Gastrocnemius medialis (tissue), 4 donors: ENCODE measurements at regions not wholly inside any gene's neighbourhood (a gene's known extent, or its start where the extent isn't known, plus 50 kb on each side); places are given as distances from the start of the nearest gene placed in this dataset.

ENCODE experiments used
- ATAC-seq, 2 donors: fragments of 150-250 bp; one replicate each; pipeline ENCODE4 v1.9.1; 2016
- DNase-seq, 2 donors: peaks; one replicate each; pipeline ENCODE4 v3.0.0-alpha.2; 2019
- H3K27ac ChIP-seq, 4 donors: fragments of 200-600 bp; sonication (generic); 1 replicate in 1 of 4; 2 replicates in 3 of 4; pipeline ENCODE4 v1.5.1; 2016 to 2018; ENCODE audit warnings: mild to moderate bottlenecking in 2 of 4, moderate library complexity in 1 of 4
- H3K27me3 ChIP-seq, 3 donors: fragments of 200-600 bp; sonication (generic) in 2 of 3; 1 replicate in 1 of 3; 2 replicates in 2 of 3; pipeline versions ENCODE4 v1.5.1 to v1.6.0; 2016 to 2019; ENCODE audit warnings: mild to moderate bottlenecking in 1 of 3, moderate library complexity in 1 of 3
- H3K36me3 ChIP-seq, 2 donors: fragments of 200-600 bp; sonication (generic) in 1 of 2; one replicate each; pipeline ENCODE4 v1.5.1; 2017 to 2018
- H3K4me1 ChIP-seq, 2 donors: fragments of 200-600 bp; sonication (generic) in 1 of 2; one replicate each; pipeline ENCODE4 v1.5.1; 2016 to 2017; ENCODE audit warnings: mild to moderate bottlenecking in 2 of 2
- H3K4me3 ChIP-seq, 4 donors: fragments of 200-600 bp; sonication (generic) in 3 of 4; 1 replicate in 1 of 4; 2 replicates in 3 of 4; pipeline ENCODE4 v1.5.1; 2016 to 2019; ENCODE audit warnings: mild to moderate bottlenecking in 2 of 4
- H3K9me3 ChIP-seq, 3 donors: fragments of 200-600 bp; sonication (generic) in 2 of 3; 1 replicate in 1 of 3; 2 replicates in 2 of 3; pipeline ENCODE4 v1.5.1; 2016 to 2019
- CTCF ChIP-seq, 5 experiments: fragments of 450-650 bp in 3 of 5; fragments of 200-600 bp in 2 of 5; sonication (generic) in 2 of 5; IDR thresholded peaks in 4 of 5; conservative IDR thresholded peaks in 1 of 5; 1 replicate in 4 of 5; 2 replicates in 1 of 5; pipeline ENCODE4 v1.5.1; 2016 to 2019; ENCODE audit warnings: antibody characterized with exemption in 5 of 5, mild to moderate bottlenecking in 3 of 5, moderate library complexity in 3 of 5
- POLR2A ChIP-seq, 2 donors: fragments of 450-650 bp; IDR thresholded peaks; one replicate each; pipeline ENCODE4 v1.6.1; 2017; ENCODE audit warnings: antibody characterized with exemption in 2 of 2, mild to moderate bottlenecking in 2 of 2, moderate library complexity in 2 of 2
- in situ Hi-C, 4 donors: fragments of 200-750 bp; cut with MboI; loops; one replicate each; pipeline versions ENCODE4 v1.15.0 to v1.8.0; 2017; ENCODE audit warnings: low sequenced_read_pairs in 4 of 4
- intact Hi-C: fragments of 100-400 bp; cut with DNase I; formaldehyde crosslinking; loops from one replicate; pipeline ENCODE4 v1.15.1; 2023; ENCODE audit warnings: low total_unique reads

- Histone ChIP-seq H3K4me3 (no peak overlapping the region), H3K27ac (no peak overlapping the region), H3K27me3 (no peaks in the 10 kb centered on the region), H3K9me3 (no peaks in the 10 kb centered on the region), H3K4me1 (peaks cover 33 to 39% of the 10 kb centered on the region in 2 donors), H3K36me3 (no peaks in the 10 kb centered on the region)
- ATAC-seq (no peak), DNase-seq (no peak)
- intact Hi-C loops, result loop anchor here (5.0 kb wide), 2 partner anchors 157 to 292 kb away; partner anchors contain the start of gene HDAC4
- in situ Hi-C loops, result no loop called here
- TF ChIP-seq POLR2A (IDR thresholded peaks at IDR 0.05), result no peak
These were observed 293.7 kb upstream of the HDAC4 start for GRCh38 chr2:239694487-239694886.

GRCh38 chr2:239693761-239694415 is 293.1 kb upstream of the HDAC4 start:
- H3K27me3 ChIP-seq, result no peaks in the 10 kb centered on the region
- intact Hi-C loops, result loop anchor here (2.0 to 5.0 kb wide), 3 partner anchors 63 to 292 kb away; partner anchors contain the start of gene HDAC4

GRCh38 chr2:239693330-239693729 is 292.5 kb upstream of the HDAC4 start:
- no peak for TF ChIP-seq POLR2A (IDR thresholded peaks at IDR 0.05)
- no peak for TF ChIP-seq CTCF (IDR thresholded peaks at IDR 0.05 in 4 of 5, conservative IDR thresholded peaks at IDR 0.05 in 1 of 5)
- Histone ChIP-seq H3K9me3 (no peaks in the 10 kb centered on the region), H3K27me3 (no peaks in the 10 kb centered on the region), H3K27ac (peak overlapping the region in 3 of 4 donors; percentile 79 to 83 (median 83)), H3K4me1 (peaks cover 33 to 41% of the 10 kb centered on the region in 2 donors), H3K4me3 (no peak overlapping the region), H3K36me3 (no peaks in the 10 kb centered on the region)
- intact Hi-C loops, result loop anchor here (2.0 to 5.0 kb wide), 3 partner anchors 63 to 291 kb away; partner anchors contain the start of gene HDAC4
- DNase-seq (no peak), ATAC-seq (no peak)
- in situ Hi-C loops, result no loop called here

More at GRCh38 chr2:239693761-239694415, 293.1 kb upstream of the HDAC4 start:
- no peak for ATAC-seq
- no peak for DNase-seq
- Histone ChIP-seq H3K36me3 (no peaks in the 10 kb centered on the region), H3K4me3 (no peak overlapping the region), H3K27ac (no peak overlapping the region), H3K9me3 (no peaks in the 10 kb centered on the region), H3K4me1 (peaks cover 33 to 41% of the 10 kb centered on the region in 2 donors)
- TF ChIP-seq CTCF (IDR thresholded peaks at IDR 0.05 in 4 of 5, conservative IDR thresholded peaks at IDR 0.05 in 1 of 5) (no peak), POLR2A (IDR thresholded peaks at IDR 0.05) (no peak)
- in situ Hi-C loops, result no loop called here

GRCh38 chr2:239692919-239693318 is 292.1 kb upstream of the HDAC4 start:
- TF ChIP-seq POLR2A (IDR thresholded peaks at IDR 0.05) (no peak), CTCF (IDR thresholded peaks at IDR 0.05 in 4 of 5, conservative IDR thresholded peaks at IDR 0.05 in 1 of 5) (no peak)
- peak overlapping the region; percentile 75 to 83 (median 81) for H3K27ac ChIP-seq
- in situ Hi-C loops, result no loop called here
- H3K27me3 ChIP-seq, result no peaks in the 10 kb centered on the region
- peaks cover 33 to 41% of the 10 kb centered on the region in 2 donors for H3K4me1 ChIP-seq
- no peak overlapping the region for H3K4me3 ChIP-seq
- no peaks in the 10 kb centered on the region for H3K36me3 ChIP-seq
- DNase-seq (no peak), ATAC-seq (no peak)
- no peaks in the 10 kb centered on the region for H3K9me3 ChIP-seq
- intact Hi-C loops, result loop anchor here (1.0 to 5.0 kb wide), 4 partner anchors 62 to 291 kb away; partner anchors contain the start of gene HDAC4

GRCh38 chr2:239692362-239692851 is 291.6 kb upstream of the HDAC4 start:
- Histone ChIP-seq H3K36me3 (no peaks in the 10 kb centered on the region), H3K27me3 (no peaks in the 10 kb centered on the region), H3K4me3 (no peak overlapping the region), H3K27ac (peak overlapping the region; percentile 75 to 83 (median 81)), H3K4me1 (peaks cover 33 to 41% of the 10 kb centered on the region in 2 donors), H3K9me3 (no peaks in the 10 kb centered on the region)
- ATAC-seq (peak; percentile 86 to 92), DNase-seq (peak; percentile 92 to 95)
- in situ Hi-C loops (no loop called here), intact Hi-C loops (loop anchor here (1.0 to 5.0 kb wide), 4 partner anchors 62 to 290 kb away; partner anchors contain the start of gene HDAC4)
- no peak for TF ChIP-seq POLR2A (IDR thresholded peaks at IDR 0.05)
- TF ChIP-seq CTCF (IDR thresholded peaks at IDR 0.05 in 4 of 5, conservative IDR thresholded peaks at IDR 0.05 in 1 of 5), result peak in 2 of 5 experiments; percentile 29 to 46
